ENCODE measurements at regions not wholly inside any gene's neighbourhood (a gene's known extent, or its start where the extent isn't known, plus 50 kb on each side); places are given as distances from the start of the nearest gene placed in this dataset.
"Not testable (repeated sequence)": the region's sequence is repeated elsewhere in the genome, so short reads cannot be mapped to it uniquely, and the experiment has no call there.

DNA sequence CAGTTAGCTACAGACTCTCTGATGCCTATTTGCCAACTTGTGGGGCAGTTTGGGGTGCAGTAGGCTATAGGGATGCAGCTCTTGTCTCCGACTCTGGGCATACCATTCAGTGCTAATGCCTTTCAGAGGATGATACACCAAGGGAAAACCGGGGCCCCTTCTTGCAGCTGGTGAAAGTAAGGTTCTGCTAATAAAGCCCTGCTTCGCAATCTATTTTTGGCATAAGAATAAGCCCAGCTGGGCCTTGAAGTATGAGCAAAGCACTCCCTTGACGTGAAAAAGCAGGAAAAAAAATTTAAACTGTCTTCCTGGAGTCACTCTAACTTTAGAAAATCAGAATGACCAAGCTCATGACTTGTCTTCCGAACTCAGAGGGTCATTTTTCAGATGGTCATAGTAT, 124.1 kb upstream of the RBM19 start:
- H3K4me1 ChIP-seq = no peaks in the 10 kb centered on the region
- DNase-seq (ENCODE audit: low spot score in 2 of 2) = no peak
- peaks cover 6% of the 10 kb centered on the region for H3K27me3 ChIP-seq
- 51% methylated on average over 5 of the region's 5 CpGs for WGBS
- no peak overlapping the region for H3K27ac ChIP-seq
- H3K4me3 ChIP-seq = no peak overlapping the region
- H3K9me3 ChIP-seq = no peaks in the 10 kb centered on the region
- H3K36me3 ChIP-seq = no peaks in the 10 kb centered on the region
- no peak for TF ChIP-seq POLR2AphosphoS5 (IDR thresholded peaks at IDR 0.05)
- TF ChIP-seq POLR2A (IDR thresholded peaks at IDR 0.05) = no peak
- TF ChIP-seq EP300 (IDR thresholded peaks at IDR 0.05) = no peak
- TF ChIP-seq, protein P1, sequence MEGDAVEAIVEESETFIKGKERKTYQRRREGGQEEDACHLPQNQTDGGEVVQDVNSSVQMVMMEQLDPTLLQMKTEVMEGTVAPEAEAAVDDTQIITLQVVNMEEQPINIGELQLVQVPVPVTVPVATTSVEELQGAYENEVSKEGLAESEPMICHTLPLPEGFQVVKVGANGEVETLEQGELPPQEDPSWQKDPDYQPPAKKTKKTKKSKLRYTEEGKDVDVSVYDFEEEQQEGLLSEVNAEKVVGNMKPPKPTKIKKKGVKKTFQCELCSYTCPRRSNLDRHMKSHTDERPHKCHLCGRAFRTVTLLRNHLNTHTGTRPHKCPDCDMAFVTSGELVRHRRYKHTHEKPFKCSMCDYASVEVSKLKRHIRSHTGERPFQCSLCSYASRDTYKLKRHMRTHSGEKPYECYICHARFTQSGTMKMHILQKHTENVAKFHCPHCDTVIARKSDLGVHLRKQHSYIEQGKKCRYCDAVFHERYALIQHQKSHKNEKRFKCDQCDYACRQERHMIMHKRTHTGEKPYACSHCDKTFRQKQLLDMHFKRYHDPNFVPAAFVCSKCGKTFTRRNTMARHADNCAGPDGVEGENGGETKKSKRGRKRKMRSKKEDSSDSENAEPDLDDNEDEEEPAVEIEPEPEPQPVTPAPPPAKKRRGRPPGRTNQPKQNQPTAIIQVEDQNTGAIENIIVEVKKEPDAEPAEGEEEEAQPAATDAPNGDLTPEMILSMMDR (IDR thresholded peaks at IDR 0.05) = no peak

DNA sequence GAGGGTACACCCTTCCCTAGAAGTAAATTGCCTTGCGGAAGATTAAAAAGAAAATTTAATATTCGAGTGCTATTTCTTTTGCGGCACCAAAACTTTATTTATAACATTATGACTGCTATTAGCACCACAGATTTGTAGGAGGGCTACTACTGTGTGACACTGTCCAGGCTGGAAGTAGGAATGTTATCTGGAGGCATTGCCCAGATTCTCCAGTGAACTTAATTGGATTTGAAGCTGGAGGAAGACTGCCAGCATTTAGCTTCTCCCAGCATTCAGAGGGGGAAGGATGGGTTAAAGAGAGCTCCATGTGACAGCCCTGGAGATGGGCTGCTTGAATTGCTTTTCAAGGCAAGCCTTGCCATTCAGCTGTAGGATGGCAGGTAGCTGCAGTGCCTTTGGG, 107.0 kb upstream of the RBM19 start:
- H3K36me3 ChIP-seq = no peaks in the 10 kb centered on the region
- WGBS = 90% methylated on average over 3 of the region's 3 CpGs

DNA sequence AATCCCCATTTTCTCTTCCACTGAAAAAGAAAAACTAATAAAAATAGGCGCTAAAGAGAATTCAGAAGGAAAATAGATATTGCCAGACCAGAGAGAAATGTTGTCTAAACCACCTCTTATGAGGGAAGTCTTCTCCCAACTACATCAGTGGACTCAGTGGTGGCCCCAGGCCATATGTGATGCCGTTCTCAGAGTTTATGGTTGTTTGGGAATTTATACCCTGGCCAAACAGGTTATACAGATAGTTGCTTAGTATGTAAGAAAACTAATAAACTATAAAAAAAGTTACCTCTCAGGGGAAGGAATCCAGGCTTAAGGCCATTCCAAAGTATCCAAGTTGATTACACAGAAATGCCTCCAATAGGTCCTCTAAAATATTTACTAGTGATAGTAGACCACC, 103.4 kb upstream of the RBM19 start:
- H3K9me3 ChIP-seq = no peaks in the 10 kb centered on the region

More for the DNA sequence above, 107.0 kb upstream of the RBM19 start:
- no peak for DNase-seq (ENCODE audit: low spot score in 2 of 2)
- Histone ChIP-seq H3K27me3 (peaks cover 27% of the 10 kb centered on the region), H3K27ac (no peak overlapping the region), H3K4me1 (no peaks in the 10 kb centered on the region), H3K9me3 (no peaks in the 10 kb centered on the region), H3K4me3 (no peak overlapping the region)
- TF ChIP-seq POLR2A (IDR thresholded peaks at IDR 0.05) (no peak), POLR2AphosphoS5 (IDR thresholded peaks at IDR 0.05) (no peak), EP300 (IDR thresholded peaks at IDR 0.05) (no peak)
- TF ChIP-seq, protein P1 (IDR thresholded peaks at IDR 0.05) = no peak

DNA sequence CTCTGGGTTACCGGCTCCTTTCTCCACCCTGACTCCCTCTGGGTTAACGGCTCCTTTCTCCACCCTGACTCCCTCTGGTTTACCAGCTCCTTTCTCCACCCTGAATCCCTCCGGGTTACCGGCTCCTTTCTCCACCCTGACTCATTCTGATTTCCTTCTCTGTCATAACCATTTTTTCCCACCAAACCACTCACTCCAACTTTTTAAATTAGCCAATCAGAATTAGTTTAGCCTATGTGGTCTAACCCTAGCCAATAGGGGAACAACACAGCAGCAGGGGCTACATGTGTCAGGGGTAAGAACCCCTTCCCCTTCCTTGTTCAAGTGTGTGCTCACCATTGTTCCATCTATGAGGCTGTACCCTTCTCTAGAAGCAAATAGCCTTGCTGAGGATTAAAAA, 98.4 kb upstream of the RBM19 start:
- peaks cover 11% of the 10 kb centered on the region for H3K27me3 ChIP-seq
- H3K9me3 ChIP-seq = no peaks in the 10 kb centered on the region
- no peaks in the 10 kb centered on the region for H3K4me1 ChIP-seq
- no peak overlapping the region for H3K4me3 ChIP-seq
- DNase-seq (ENCODE audit: low spot score in 2 of 2) = no peak
- no peak for TF ChIP-seq EP300 (IDR thresholded peaks at IDR 0.05)
- TF ChIP-seq POLR2AphosphoS5 (IDR thresholded peaks at IDR 0.05) = no peak
- TF ChIP-seq POLR2A (IDR thresholded peaks at IDR 0.05) = no peak
- TF ChIP-seq, protein P1 (IDR thresholded peaks at IDR 0.05) = no peak
- WGBS = 78% methylated on average over 4 of the region's 4 CpGs
- H3K27ac ChIP-seq = no peak overlapping the region
- no peaks in the 10 kb centered on the region for H3K36me3 ChIP-seq

More for the DNA sequence above, 103.4 kb upstream of the RBM19 start:
- Histone ChIP-seq H3K36me3 (no peaks in the 10 kb centered on the region), H3K27ac (no peak overlapping the region), H3K4me3 (no peak overlapping the region), H3K4me1 (no peaks in the 10 kb centered on the region), H3K27me3 (peaks cover 28% of the 10 kb centered on the region)
- TF ChIP-seq, protein P1 (IDR thresholded peaks at IDR 0.05) = no peak
- no peak for TF ChIP-seq POLR2AphosphoS5 (IDR thresholded peaks at IDR 0.05)
- TF ChIP-seq EP300 (IDR thresholded peaks at IDR 0.05) = no peak
- no peak for TF ChIP-seq POLR2A (IDR thresholded peaks at IDR 0.05)
- no peak for DNase-seq (ENCODE audit: low spot score in 2 of 2)
- 42% methylated on average over 2 of the region's 2 CpGs for WGBS

DNA sequence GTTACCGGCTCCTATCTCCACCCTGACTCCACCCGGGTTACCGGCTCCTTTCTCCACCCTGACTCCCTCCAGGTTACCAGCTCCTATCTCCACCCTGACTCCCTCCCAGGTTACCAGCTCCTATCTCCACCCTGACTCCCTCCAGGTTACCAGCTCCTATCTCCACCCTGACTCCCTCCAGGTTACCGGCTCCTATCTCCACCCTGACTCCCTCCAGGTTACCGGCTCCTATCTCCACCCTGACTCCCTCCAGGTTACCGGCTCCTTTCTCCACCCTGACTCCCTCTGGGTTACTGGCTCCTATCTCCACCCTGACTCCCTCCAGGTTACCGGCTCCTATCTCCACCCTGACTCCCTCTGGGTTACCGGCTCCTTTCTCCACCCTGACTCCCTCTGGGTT, 97.9 kb upstream of the RBM19 start:
- H3K27me3 ChIP-seq; H3K4me3 ChIP-seq; H3K4me1 ChIP-seq; H3K27ac ChIP-seq; DNase-seq (ENCODE audit: low spot score in 2 of 2); H3K36me3 ChIP-seq; H3K9me3 ChIP-seq: not testable (repeated sequence)
- WGBS = 86% methylated on average over 7 of the region's 8 CpGs

DNA sequence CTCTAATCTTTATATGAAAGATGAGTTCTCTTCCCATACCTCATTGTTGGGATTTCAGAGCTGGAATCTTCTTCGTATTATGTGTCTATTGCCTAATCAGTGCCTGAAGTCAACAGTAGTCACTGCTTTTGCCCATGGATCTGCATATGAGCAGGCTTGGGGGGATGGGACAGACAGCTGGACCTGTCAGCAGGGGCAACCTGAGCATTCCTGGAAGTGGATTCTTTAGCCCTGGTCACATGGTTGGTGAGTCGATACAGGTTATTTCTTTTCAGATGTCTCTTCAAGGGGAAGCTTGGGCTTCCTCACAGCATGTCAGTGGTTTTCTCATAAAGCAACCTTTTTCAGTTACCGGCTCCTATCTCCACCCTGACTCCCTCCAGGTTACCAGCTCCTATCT, 97.3 kb upstream of the RBM19 start:
- Histone ChIP-seq H3K4me3 (no peak overlapping the region), H3K9me3 (no peaks in the 10 kb centered on the region), H3K27ac (no peak overlapping the region), H3K4me1 (no peaks in the 10 kb centered on the region), H3K36me3 (no peaks in the 10 kb centered on the region), H3K27me3 (peaks cover 6% of the 10 kb centered on the region)
- DNase-seq (ENCODE audit: low spot score in 2 of 2) = no peak
- 94% methylated on average over 3 of the region's 3 CpGs for WGBS
- TF ChIP-seq EP300 (IDR thresholded peaks at IDR 0.05) (no peak), POLR2AphosphoS5 (IDR thresholded peaks at IDR 0.05) (no peak), POLR2A (IDR thresholded peaks at IDR 0.05) (no peak)
- TF ChIP-seq, protein P1 (IDR thresholded peaks at IDR 0.05) = no peak

DNA sequence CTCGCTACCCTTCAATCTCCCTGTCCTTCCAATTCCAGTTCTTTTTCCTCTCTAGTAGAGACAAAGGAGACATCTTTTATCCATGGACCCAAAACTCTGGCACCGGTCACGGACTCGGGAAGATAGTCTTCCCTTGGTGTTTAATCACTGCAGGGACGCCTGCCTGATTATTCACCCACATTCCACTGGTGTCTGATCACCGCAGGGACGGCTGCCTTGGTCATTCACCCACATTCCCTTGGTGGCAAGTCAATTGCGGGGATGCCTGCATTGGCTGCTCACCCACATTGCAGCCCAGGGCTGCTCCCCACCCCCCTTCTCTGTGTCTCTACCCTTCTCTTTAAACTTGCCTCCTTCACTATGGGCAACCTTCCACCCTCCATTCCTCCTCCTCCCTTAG, 90.2 kb upstream of the RBM19 start:
- peaks cover 22% of the 10 kb centered on the region for H3K27me3 ChIP-seq
- 82% methylated on average over 8 of the region's 8 CpGs for WGBS
- not testable (repeated sequence) for H3K27ac ChIP-seq; DNase-seq (ENCODE audit: low spot score in 2 of 2); H3K9me3 ChIP-seq; H3K4me1 ChIP-seq; H3K4me3 ChIP-seq; H3K36me3 ChIP-seq
